ENCODE measurements at regions not wholly inside any gene's neighbourhood (a gene's known extent, or its start where the extent isn't known, plus 50 kb on each side); places are given as distances from the start of the nearest gene placed in this dataset.

- Histone ChIP-seq H3K27me3 (replicated peaks; ENCODE audit: control insufficient read depth, insufficient read depth, low read length) (no peaks in the 10 kb centered on the region), H3K4me3 (replicated peaks; ENCODE audit: low read depth, low read length) (no peak overlapping the region), H3K36me3 (ENCODE audit: control insufficient read depth, insufficient read depth, low read length) (no peaks in the 10 kb centered on the region)
- no peak for TF ChIP-seq CTCF (IDR thresholded peaks at IDR 0.05; ENCODE audit: insufficient read depth, low read length, poor library complexity, severe bottlenecking)
- DNase-seq (ENCODE audit: extremely low read depth, insufficient read length), result no peak
Observed at GRCh38 chr14:46499521-46499920, 152.1 kb downstream of the RPL10L start.

GRCh38 chr14:46496409-46496808 lies 155.2 kb downstream of the RPL10L start:
- Histone ChIP-seq H3K27me3 (replicated peaks; ENCODE audit: control insufficient read depth, insufficient read depth, low read length) (no peaks in the 10 kb centered on the region), H3K4me3 (replicated peaks; ENCODE audit: low read depth, low read length) (no peak overlapping the region), H3K36me3 (ENCODE audit: control insufficient read depth, insufficient read depth, low read length) (no peaks in the 10 kb centered on the region)
- no peak for TF ChIP-seq CTCF (IDR thresholded peaks at IDR 0.05; ENCODE audit: insufficient read depth, low read length, poor library complexity, severe bottlenecking)
- DNase-seq (ENCODE audit: extremely low read depth, insufficient read length), result no peak

GRCh38 chr14:46490238-46490685 lies 161.3 kb downstream of the RPL10L start:
- peak overlapping the region; percentile 47 for H3K4me3 ChIP-seq (replicated peaks; ENCODE audit: low read depth, low read length)
- peak; percentile 43 for TF ChIP-seq CTCF (IDR thresholded peaks at IDR 0.05; ENCODE audit: insufficient read depth, low read length, poor library complexity, severe bottlenecking)
- H3K36me3 ChIP-seq (ENCODE audit: control insufficient read depth, insufficient read depth, low read length), result no peaks in the 10 kb centered on the region
- no peaks in the 10 kb centered on the region for H3K27me3 ChIP-seq (replicated peaks; ENCODE audit: control insufficient read depth, insufficient read depth, low read length)
- no peak for DNase-seq (ENCODE audit: extremely low read depth, insufficient read length)

GRCh38 chr14:46488374-46488773 lies 163.2 kb downstream of the RPL10L start:
- no peaks in the 10 kb centered on the region for H3K36me3 ChIP-seq (ENCODE audit: control insufficient read depth, insufficient read depth, low read length)
- H3K27me3 ChIP-seq (replicated peaks; ENCODE audit: control insufficient read depth, insufficient read depth, low read length), result no peaks in the 10 kb centered on the region
- no peak for DNase-seq (ENCODE audit: extremely low read depth, insufficient read length)
- no peak for TF ChIP-seq CTCF (IDR thresholded peaks at IDR 0.05; ENCODE audit: insufficient read depth, low read length, poor library complexity, severe bottlenecking)
- no peak overlapping the region for H3K4me3 ChIP-seq (replicated peaks; ENCODE audit: low read depth, low read length)

- Histone ChIP-seq H3K36me3 (ENCODE audit: control insufficient read depth, insufficient read depth, low read length) (no peaks in the 10 kb centered on the region), H3K27me3 (replicated peaks; ENCODE audit: control insufficient read depth, insufficient read depth, low read length) (no peaks in the 10 kb centered on the region), H3K4me3 (replicated peaks; ENCODE audit: low read depth, low read length) (no peak overlapping the region)
- no peak for DNase-seq (ENCODE audit: extremely low read depth, insufficient read length)
- no peak for TF ChIP-seq CTCF (IDR thresholded peaks at IDR 0.05; ENCODE audit: insufficient read depth, low read length, poor library complexity, severe bottlenecking)
Observed at GRCh38 chr14:46487582-46488350, 163.8 kb downstream of the RPL10L start.
